Omental fat pad (tissue), 3 donors: ENCODE measurements at regions not wholly inside any gene's neighbourhood (a gene's known extent, or its start where the extent isn't known, plus 50 kb on each side); places are given as distances from the start of the nearest gene placed in this dataset.

Experiments used
- ATAC-seq: fragments of 150-250 bp; one replicate; pipeline ENCODE4 v1.9.1; 2016; ENCODE audit warnings: mild to moderate bottlenecking, moderate library complexity; ENCODE audit not compliant: low FRiP score
- DNase-seq: peaks from one replicate; pipeline ENCODE4 v3.0.0-alpha.2; 2019; ENCODE audit warnings: low spot score
- TF ChIP-seq, protein P1 (sequence below), 3 donors: fragments of 450-650 bp; IDR thresholded peaks; one replicate each; pipeline ENCODE4 v1.5.1; 2016 to 2017; ENCODE audit warnings: antibody characterized with exemption in 3 of 3, mild to moderate bottlenecking in 3 of 3, moderate library complexity in 2 of 3

DNA sequence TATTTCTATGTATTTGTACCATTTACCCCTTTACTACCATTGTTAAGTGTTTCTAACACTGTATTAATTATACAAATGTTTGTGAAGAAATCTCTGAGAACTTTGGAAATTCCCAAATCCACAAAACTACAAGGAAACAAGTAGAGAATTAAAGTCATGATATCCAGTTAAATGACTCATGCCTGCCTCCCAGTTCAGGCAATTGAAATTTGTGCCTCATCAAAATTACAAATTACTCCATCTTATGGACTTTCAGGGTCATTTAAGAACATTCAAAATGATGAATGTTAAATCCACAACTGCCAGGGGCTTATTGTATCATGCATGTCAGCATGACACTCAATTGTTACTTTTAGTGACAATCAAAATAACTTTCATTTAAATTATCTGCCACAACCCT is 282.4 kb downstream of the ZNF326 start:
- DNase-seq (no peak), ATAC-seq (no peak)
- TF ChIP-seq, protein P1, sequence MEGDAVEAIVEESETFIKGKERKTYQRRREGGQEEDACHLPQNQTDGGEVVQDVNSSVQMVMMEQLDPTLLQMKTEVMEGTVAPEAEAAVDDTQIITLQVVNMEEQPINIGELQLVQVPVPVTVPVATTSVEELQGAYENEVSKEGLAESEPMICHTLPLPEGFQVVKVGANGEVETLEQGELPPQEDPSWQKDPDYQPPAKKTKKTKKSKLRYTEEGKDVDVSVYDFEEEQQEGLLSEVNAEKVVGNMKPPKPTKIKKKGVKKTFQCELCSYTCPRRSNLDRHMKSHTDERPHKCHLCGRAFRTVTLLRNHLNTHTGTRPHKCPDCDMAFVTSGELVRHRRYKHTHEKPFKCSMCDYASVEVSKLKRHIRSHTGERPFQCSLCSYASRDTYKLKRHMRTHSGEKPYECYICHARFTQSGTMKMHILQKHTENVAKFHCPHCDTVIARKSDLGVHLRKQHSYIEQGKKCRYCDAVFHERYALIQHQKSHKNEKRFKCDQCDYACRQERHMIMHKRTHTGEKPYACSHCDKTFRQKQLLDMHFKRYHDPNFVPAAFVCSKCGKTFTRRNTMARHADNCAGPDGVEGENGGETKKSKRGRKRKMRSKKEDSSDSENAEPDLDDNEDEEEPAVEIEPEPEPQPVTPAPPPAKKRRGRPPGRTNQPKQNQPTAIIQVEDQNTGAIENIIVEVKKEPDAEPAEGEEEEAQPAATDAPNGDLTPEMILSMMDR (IDR thresholded peaks at IDR 0.05), result no peak

- TF ChIP-seq, protein P1 (IDR thresholded peaks at IDR 0.05), result no peak
- ATAC-seq (no peak), DNase-seq (no peak)
Observed at GRCh38 chr1:90274376-90274775, 279.5 kb downstream of the ZNF326 start.

- no peak for ATAC-seq
- TF ChIP-seq, protein P1 (IDR thresholded peaks at IDR 0.05), result no peak
- no peak for DNase-seq
Observed at GRCh38 chr1:90273241-90273774, 278.4 kb downstream of the ZNF326 start.

DNA sequence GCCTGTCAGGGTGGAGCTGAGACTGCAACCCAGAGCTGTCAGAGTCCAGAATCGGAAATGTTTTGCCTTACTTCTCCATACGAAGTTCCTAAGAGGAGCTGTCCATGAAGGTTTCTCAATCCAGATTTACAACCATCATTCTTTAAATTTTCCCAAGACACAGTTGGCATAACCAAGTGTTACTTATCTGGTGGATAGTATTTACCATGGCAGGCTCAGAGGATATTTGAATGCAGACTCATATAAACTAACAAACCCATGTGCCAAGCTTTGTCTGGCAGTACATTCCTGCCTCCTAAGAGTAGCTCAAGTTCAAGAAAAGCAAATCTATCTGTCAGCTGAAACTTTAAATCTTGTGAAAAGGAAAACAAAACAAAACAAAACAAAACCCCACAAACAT is 267.9 kb downstream of the ZNF326 start:
- TF ChIP-seq, protein P1 (IDR thresholded peaks at IDR 0.05), result no peak
- no peak for DNase-seq

GRCh38 chr1:90262286-90262685 is 267.4 kb downstream of the ZNF326 start:
- ATAC-seq (no peak), DNase-seq (no peak)
- TF ChIP-seq, protein P1 (IDR thresholded peaks at IDR 0.05), result no peak

More for the DNA sequence above, 267.9 kb downstream of the ZNF326 start:
- ATAC-seq, result no peak

- ATAC-seq (no peak), DNase-seq (no peak)
- TF ChIP-seq, protein P1 (IDR thresholded peaks at IDR 0.05), result no peak
Observed at GRCh38 chr1:90246069-90246468, 251.2 kb downstream of the ZNF326 start.

GRCh38 chr1:90236493-90236892 is 241.6 kb downstream of the ZNF326 start:
- ATAC-seq (no peak), DNase-seq (no peak)
- TF ChIP-seq, protein P1 (IDR thresholded peaks at IDR 0.05), result no peak
